Neural progenitor cell (in vitro differentiated cells): ENCODE measurements at regions not wholly inside any gene's neighbourhood (a gene's known extent, or its start where the extent isn't known, plus 50 kb on each side); places are given as distances from the start of the nearest gene placed in this dataset.

ENCODE experiments used
- DNase-seq: peaks from one replicate; pipeline ENCODE4 v3.0.0-alpha.2; 2016; ENCODE audit warnings: low spot score
- H2AFZ ChIP-seq: fragments of 200-600 bp; sonication (generic); replicated peaks from 2 replicates; pipeline ENCODE4 v1.6.1; 2016; ENCODE audit warnings: antibody characterized with exemption
- H3F3A ChIP-seq: fragments of 200-600 bp; sonication (generic); 2 replicates; pipeline ENCODE4 v1.6.1; 2016; ENCODE audit warnings: antibody characterized with exemption, low read depth
- H3K27ac ChIP-seq: fragments of 200-600 bp; sonication (generic); 2 replicates; pipeline ENCODE4 v1.5.1; 2016; ENCODE audit warnings: mild to moderate bottlenecking
- H3K27me3 ChIP-seq: fragments of 200-600 bp; sonication (generic); 2 replicates; pipeline ENCODE4 v1.6.1; 2016; ENCODE audit warnings: mild to moderate bottlenecking, moderate library complexity
- H3K36me3 ChIP-seq: fragments of 200-600 bp; sonication (generic); 2 replicates; pipeline ENCODE4 v1.5.1; 2016
- H3K4me1 ChIP-seq: fragments of 200-600 bp; sonication (generic); 2 replicates; pipeline ENCODE4 v1.6.1; 2016; ENCODE audit warnings: mixed run types
- H3K4me2 ChIP-seq: fragments of 200-600 bp; sonication (generic); 2 replicates; pipeline ENCODE4 v1.6.1; 2016
- H3K4me3 ChIP-seq: fragments of 200-600 bp; sonication (generic); 2 replicates; pipeline ENCODE4 v1.5.1; 2016
- H3K79me2 ChIP-seq: fragments of 200-600 bp; sonication (generic); 2 replicates; pipeline ENCODE4 v1.6.1; 2016; ENCODE audit warnings: low read depth
- H3K9ac ChIP-seq: fragments of 200-600 bp; sonication (generic); 2 replicates; pipeline ENCODE4 v1.6.1; 2016
- H3K9me3 ChIP-seq: fragments of 200-600 bp; sonication (generic); 2 replicates; pipeline ENCODE4 v1.5.1; 2016; ENCODE audit warnings: low read depth
- H4K20me1 ChIP-seq: fragments of 200-600 bp; sonication (generic); 2 replicates; pipeline ENCODE4 v1.6.1; 2016; ENCODE audit warnings: low read depth
- H3K27ac Mint-ChIP-seq: 3 replicates; pipeline ENCODE4 v1.8.0; 2021; ENCODE audit warnings: mixed read lengths
- H3K27me3 Mint-ChIP-seq: 2 replicates; pipeline ENCODE4 v1.8.0; 2022; ENCODE audit warnings: low read depth, mild to moderate bottlenecking, inconsistent platforms, moderate library complexity, mixed read lengths; ENCODE audit not compliant: insufficient read depth
- H3K36me3 Mint-ChIP-seq: 3 replicates; pipeline ENCODE4 v1.8.0; 2021; ENCODE audit warnings: mixed read lengths
- H3K4me1 Mint-ChIP-seq: 3 replicates; pipeline ENCODE4 v1.8.0; 2021; ENCODE audit warnings: mixed read lengths
- H3K4me3 Mint-ChIP-seq: 3 replicates; pipeline ENCODE4 v1.8.0; 2021; ENCODE audit warnings: mild to moderate bottlenecking, moderate library complexity, mixed read lengths
- H3K9me3 Mint-ChIP-seq: 3 replicates; pipeline ENCODE4 v1.8.0; 2020; ENCODE audit warnings: mixed read lengths
- EZH2 ChIP-seq: fragments of 200-600 bp; sonication (generic); IDR thresholded peaks from 2 replicates; pipeline ENCODE4 v1.6.1; 2017; ENCODE audit warnings: antibody characterized with exemption, mild to moderate bottlenecking, moderate library complexity
- EZH2phosphoT487 ChIP-seq: fragments of 200-600 bp; sonication (generic); IDR thresholded peaks from 2 replicates; pipeline ENCODE4 v1.6.1; 2017; ENCODE audit warnings: antibody characterized with exemption
- TF ChIP-seq, protein P1 (sequence below): fragments of 200-600 bp; sonication (generic); IDR thresholded peaks from 2 replicates; pipeline ENCODE4 v1.5.1; 2017; ENCODE audit warnings: antibody characterized with exemption, mild to moderate bottlenecking

DNA sequence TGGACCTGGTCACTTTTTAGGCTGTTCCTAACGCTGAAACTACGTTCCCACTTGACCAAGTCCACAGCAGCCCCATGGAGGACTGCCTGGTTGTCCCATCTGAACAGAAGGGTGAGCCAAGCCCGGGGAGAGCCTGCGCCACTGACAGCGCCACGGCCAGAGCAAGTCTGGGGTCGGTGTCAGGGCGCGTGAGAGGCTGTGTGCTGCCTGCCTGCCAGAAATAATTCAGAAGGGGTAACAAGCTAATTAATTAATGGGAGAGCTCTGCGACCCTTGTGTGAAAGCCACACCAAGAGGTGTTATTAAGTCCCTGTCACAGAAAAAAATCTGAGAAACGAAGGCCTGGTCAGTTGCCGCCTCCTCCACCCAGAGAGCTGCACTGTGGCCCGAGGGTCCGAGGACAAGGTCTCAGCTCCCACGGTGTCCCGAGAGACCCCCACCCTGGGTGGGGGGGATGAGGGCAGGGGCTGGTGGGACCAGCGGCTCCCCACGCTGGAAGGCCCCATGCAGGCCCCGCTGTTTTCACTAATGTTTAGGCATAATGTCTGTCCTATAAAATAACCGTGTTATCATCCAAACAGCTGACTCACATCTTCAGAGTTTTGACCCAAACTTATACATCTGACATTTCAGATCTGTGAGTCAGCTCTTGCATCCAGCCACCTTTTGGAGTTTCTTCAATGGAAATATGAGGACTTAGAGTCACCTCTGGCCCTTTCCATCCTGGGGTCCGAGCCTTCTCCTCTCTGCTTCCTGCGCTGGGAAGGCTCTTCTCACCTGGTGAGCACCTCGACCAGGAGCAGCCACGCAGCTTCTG lies 58.5 kb downstream of the DLL1 start:
- Histone ChIP-seq H3F3A (peaks cover 43% of the 10 kb centered on the region), H3K27me3 (no peaks in the 10 kb centered on the region), H3K4me3 (no peak overlapping the region), H3K36me3 (no peaks in the 10 kb centered on the region), H2AFZ (no peak overlapping the region), H3K4me1 (peaks cover 55% of the 10 kb centered on the region), H3K9ac (no peak overlapping the region), H3K79me2 (no peaks in the 10 kb centered on the region), H4K20me1 (no peaks in the 10 kb centered on the region), H3K9me3 (no peaks in the 10 kb centered on the region), H3K27ac (peak overlapping the region; percentile 80), H3K4me2 (no peak overlapping the region)
- DNase-seq, result no peak
- Mint-ChIP-seq H3K4me3 (no peak overlapping the region), H3K36me3 (no peaks in the 10 kb centered on the region), H3K27ac (peak overlapping the region; percentile 61), H3K9me3 (no peaks in the 10 kb centered on the region), H3K27me3 (peaks cover 15% of the 10 kb centered on the region), H3K4me1 (peaks cover 66% of the 10 kb centered on the region)
- TF ChIP-seq EZH2 (no peak), EZH2phosphoT487 (no peak)
- TF ChIP-seq, protein P1, sequence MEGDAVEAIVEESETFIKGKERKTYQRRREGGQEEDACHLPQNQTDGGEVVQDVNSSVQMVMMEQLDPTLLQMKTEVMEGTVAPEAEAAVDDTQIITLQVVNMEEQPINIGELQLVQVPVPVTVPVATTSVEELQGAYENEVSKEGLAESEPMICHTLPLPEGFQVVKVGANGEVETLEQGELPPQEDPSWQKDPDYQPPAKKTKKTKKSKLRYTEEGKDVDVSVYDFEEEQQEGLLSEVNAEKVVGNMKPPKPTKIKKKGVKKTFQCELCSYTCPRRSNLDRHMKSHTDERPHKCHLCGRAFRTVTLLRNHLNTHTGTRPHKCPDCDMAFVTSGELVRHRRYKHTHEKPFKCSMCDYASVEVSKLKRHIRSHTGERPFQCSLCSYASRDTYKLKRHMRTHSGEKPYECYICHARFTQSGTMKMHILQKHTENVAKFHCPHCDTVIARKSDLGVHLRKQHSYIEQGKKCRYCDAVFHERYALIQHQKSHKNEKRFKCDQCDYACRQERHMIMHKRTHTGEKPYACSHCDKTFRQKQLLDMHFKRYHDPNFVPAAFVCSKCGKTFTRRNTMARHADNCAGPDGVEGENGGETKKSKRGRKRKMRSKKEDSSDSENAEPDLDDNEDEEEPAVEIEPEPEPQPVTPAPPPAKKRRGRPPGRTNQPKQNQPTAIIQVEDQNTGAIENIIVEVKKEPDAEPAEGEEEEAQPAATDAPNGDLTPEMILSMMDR, result no peak

DNA sequence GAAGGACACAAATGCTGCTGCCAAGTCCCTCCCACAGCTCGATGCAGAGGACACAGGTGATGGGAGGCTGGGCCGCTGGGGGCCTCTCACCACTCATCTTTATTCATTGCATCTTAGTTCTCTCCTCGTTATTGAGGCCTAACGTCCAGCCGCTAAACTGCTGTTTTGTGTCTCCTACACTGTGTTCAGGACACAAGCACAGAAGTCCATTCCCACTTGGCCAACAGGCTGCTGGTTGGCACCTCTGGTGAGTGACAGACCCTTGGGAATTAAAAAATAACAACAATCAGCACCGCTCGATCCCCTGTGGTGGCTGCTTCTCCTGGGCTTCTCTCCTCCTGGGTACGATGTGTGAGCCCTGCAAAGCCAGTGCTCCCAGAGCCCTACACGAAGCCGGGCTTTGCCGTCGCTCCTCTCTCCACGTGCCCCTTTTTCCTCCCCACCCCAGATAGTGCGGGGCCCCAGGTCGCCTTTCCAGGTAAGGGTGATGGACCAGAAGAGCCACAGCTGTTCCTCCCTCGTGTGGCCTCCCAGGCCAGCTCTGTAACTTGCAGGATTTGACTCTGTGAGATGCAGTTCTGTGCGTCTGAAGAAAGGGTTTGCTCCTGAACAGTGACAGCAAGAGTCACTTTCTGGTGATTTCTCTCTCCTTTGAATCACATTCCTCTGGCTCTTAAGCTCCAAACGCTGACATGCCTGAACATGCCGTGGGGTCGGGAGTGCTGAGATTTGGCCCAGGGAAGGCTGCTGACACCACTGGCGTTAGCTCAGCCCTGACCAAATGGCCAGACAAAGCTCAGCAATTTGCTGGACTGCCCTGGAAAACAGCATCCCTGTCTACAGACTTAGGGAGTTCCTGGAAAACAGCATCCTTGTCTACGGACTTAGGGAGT lies 59.3 kb downstream of the DLL1 start:
- peak overlapping the region; percentile 61 for H3K27ac Mint-ChIP-seq

DNA sequence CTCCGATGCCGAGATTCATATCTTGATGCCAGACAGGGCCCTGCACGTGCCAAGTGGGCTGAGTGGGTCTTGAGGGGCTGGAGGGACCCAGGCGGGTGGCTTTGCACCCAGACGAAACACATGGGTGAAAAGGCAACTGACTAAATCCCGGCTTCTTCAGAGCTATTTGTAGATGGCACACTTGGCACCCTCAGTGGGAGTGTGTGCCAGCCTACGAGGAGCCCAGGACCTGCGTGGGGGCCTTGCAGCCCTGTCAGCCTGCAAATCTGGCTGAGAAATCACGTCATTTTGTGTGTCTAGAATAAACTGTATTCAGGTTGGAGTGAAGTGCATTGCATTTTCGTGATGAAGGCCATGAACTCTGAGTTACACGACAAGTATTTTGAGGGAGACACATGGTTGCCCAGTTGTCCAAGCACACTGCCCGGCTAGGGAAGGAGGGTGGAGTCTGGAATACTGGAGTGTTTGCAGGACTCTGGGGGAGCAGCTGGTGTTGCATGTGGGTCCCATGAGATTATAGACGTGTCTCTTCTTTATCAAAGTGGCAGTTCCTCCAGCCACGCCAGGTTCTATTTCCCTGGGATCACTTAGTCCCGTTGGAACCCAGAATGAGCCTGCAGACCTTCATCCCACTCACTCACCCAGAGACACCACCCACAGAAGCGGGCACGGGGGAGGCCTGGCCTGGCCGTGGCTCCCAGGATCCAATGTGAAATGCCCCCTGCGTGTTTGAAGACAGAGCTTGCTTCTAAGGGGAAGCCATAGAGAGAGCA lies 60.2 kb downstream of the DLL1 start:
- no peak overlapping the region for H3K27ac Mint-ChIP-seq
- H3K4me1 Mint-ChIP-seq, result peaks cover 65% of the 10 kb centered on the region

More for the DNA sequence above, 59.3 kb downstream of the DLL1 start:
- Histone ChIP-seq H3K9ac (no peak overlapping the region), H3K4me3 (no peak overlapping the region), H3K4me1 (peaks cover 54% of the 10 kb centered on the region), H3F3A (peaks cover 42% of the 10 kb centered on the region), H3K27me3 (no peaks in the 10 kb centered on the region), H3K79me2 (no peaks in the 10 kb centered on the region), H4K20me1 (no peaks in the 10 kb centered on the region), H3K9me3 (no peaks in the 10 kb centered on the region), H2AFZ (peak overlapping the region; percentile 57), H3K36me3 (no peaks in the 10 kb centered on the region), H3K4me2 (peak overlapping the region; percentile 39), H3K27ac (peak overlapping the region; percentile 80)
- no peak overlapping the region for H3K4me3 Mint-ChIP-seq
- H3K9me3 Mint-ChIP-seq, result no peaks in the 10 kb centered on the region
- TF ChIP-seq, protein P1, result no peak
- TF ChIP-seq EZH2phosphoT487, result no peak
- no peak for TF ChIP-seq EZH2
- no peaks in the 10 kb centered on the region for H3K36me3 Mint-ChIP-seq
- DNase-seq, result peak; percentile 64
- H3K4me1 Mint-ChIP-seq, result peaks cover 66% of the 10 kb centered on the region
- peaks cover 16% of the 10 kb centered on the region for H3K27me3 Mint-ChIP-seq

More for the DNA sequence above, 60.2 kb downstream of the DLL1 start:
- peaks cover 34% of the 10 kb centered on the region for H3F3A ChIP-seq
- H3K4me2 ChIP-seq, result no peak overlapping the region
- peaks cover 49% of the 10 kb centered on the region for H3K4me1 ChIP-seq
- H2AFZ ChIP-seq, result no peak overlapping the region
- H3K27ac ChIP-seq, result no peak overlapping the region
- Mint-ChIP-seq H3K4me3 (no peak overlapping the region), H3K36me3 (no peaks in the 10 kb centered on the region), H3K9me3 (no peaks in the 10 kb centered on the region), H3K27me3 (peaks cover 15% of the 10 kb centered on the region)
- H3K79me2 ChIP-seq, result no peaks in the 10 kb centered on the region
- H3K4me3 ChIP-seq, result no peak overlapping the region
- no peaks in the 10 kb centered on the region for H3K36me3 ChIP-seq
- no peak for DNase-seq
- H3K27me3 ChIP-seq, result no peaks in the 10 kb centered on the region
- no peaks in the 10 kb centered on the region for H4K20me1 ChIP-seq
- TF ChIP-seq, protein P1, result no peak
- no peak for TF ChIP-seq EZH2phosphoT487
- no peak for TF ChIP-seq EZH2
- H3K9me3 ChIP-seq, result no peaks in the 10 kb centered on the region
- no peak overlapping the region for H3K9ac ChIP-seq
